Caki2 (cell line): ENCODE measurements at regions not wholly inside any gene's neighbourhood (a gene's known extent, or its start where the extent isn't known, plus 50 kb on each side); places are given as distances from the start of the nearest gene placed in this dataset.
"Not testable (repeated sequence)": the region's sequence is repeated elsewhere in the genome, so short reads cannot be mapped to it uniquely, and the experiment has no call there.

Experiments
- DNase-seq: peaks from one replicate; pipeline ENCODE4 v3.0.0-alpha.2; 2015; ENCODE audit warnings: low read depth
- in situ Hi-C: cut with HindIII; loops from 2 replicates; pipeline ENCODE4 v1.10.0; 2016; ENCODE audit warnings: low sequenced_read_pairs, low pct_unique_long_range_greater_than_20kb, mixed read lengths

GRCh38 chrX:140214518-140214917, 249.2 kb upstream of the CXorf66 start:
- DNase-seq, in situ Hi-C loops: not testable (repeated sequence)

- DNase-seq: no peak
- in situ Hi-C loops: no loop called here
Measured at GRCh38 chrX:140206657-140207056, 241.3 kb upstream of the CXorf66 start.

- DNase-seq: no peak
Measured at GRCh38 chrX:140190441-140191108, 225.3 kb upstream of the CXorf66 start.

GRCh38 chrX:140180585-140180984, 215.3 kb upstream of the CXorf66 start:
- in situ Hi-C loops: no loop called here
- DNase-seq: peak; percentile 38

More at GRCh38 chrX:140190441-140191108, 225.3 kb upstream of the CXorf66 start:
- in situ Hi-C loops: no loop called here

GRCh38 chrX:140177821-140178220, 212.5 kb upstream of the CXorf66 start:
- in situ Hi-C loops: no loop called here
- DNase-seq: no peak

DNA sequence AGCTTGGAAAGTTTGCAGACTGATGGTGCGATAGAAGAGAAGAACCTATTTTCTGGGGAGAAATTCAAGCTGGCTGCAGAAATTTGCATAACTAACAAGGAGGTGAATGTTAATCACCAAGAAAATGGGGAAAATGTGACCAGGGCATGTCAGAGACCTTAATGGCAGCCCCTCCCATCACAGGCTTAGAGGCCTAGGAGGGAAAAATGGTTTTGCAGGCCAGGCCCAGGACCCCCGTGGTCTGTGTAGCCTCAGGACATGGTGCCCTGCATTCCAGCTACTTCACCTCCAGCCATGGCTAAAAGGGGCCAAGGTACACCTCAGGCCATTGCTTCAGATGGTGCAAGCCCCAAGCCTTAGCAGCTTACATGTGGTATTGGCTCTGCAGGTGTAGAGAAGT, 207.1 kb upstream of the CXorf66 start:
- in situ Hi-C loops: no loop called here
- DNase-seq: no peak

DNA sequence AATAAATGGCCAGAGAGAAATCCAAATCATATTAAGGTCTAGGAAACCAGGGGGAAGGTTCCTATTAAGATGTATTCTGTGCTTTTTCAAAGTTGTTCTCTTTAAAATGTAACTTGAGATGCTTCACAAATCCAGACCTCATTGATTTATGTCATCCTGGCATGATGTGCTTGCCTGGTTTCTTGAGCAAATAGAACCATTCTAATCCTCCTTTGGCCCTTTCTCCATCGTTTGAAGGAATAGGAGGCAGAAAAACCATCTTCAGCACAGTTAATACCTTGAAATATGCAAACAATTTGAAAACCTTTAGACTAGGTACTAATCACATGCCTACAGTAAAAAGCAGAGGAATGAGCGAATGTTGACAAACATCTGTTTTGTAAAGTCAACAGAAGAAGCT, 202.2 kb upstream of the CXorf66 start:
- no peak for DNase-seq
- in situ Hi-C loops: no loop called here

GRCh38 chrX:140165849-140166248, 200.5 kb upstream of the CXorf66 start:
- in situ Hi-C loops: no loop called here
- no peak for DNase-seq

DNA sequence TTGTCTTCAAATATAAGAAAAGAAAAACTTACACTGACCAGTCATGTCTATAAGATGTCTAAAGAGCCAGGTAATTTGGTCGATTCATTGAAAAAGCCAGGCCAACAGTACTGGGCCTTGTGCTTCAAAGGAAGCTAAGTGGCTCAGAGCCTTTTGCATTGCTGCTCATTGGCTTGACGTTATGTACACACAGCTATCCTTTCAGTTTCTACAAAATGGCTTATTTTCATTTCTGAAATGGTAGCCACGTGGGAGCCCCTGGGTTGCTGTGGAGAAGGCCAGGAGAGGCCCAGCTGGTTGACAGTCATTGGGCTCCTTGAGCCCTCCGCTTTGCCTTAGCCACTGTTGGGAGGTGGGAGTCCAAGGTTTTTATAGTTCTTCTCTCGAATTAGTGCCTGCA, 199.1 kb upstream of the CXorf66 start:
- DNase-seq: no peak
- in situ Hi-C loops: no loop called here

DNA sequence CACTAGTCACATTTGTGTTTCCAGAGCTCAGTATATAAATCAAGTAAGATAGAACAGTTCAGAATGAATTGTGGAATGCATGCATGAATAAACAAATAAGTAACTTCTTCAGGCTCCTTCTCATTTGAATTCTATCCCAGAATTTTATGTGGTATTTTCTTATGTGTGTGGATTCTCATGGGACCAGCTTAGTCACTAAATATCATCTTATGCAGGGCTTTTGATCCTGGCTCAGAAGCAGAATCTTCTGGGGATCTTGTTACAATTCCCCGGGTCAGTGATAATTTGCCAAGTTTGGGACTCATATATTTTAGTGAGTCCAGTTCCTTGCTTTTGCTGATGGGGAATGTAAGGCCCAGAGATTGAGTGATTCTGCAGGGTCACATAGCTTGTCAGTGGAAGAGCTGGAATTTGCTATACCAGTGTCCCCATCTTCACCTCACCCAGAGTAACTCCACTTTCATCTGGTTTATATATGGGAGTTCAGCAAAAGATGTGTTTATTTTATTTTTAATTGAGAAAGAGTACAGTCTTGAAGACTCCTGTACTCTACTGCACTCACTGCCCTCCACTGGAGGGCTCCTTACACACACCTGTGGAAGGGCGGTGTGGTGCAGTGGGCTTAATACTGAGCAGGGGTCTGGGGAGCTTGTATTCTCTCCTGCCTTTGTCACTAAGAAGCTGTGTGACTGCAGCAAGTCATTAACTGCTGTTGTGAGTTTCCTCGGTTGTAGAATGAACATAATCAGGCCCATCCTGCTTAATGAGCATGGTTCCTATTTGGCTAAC, 198.2 kb upstream of the CXorf66 start:
- in situ Hi-C loops: no loop called here
- no peak for DNase-seq

DNA sequence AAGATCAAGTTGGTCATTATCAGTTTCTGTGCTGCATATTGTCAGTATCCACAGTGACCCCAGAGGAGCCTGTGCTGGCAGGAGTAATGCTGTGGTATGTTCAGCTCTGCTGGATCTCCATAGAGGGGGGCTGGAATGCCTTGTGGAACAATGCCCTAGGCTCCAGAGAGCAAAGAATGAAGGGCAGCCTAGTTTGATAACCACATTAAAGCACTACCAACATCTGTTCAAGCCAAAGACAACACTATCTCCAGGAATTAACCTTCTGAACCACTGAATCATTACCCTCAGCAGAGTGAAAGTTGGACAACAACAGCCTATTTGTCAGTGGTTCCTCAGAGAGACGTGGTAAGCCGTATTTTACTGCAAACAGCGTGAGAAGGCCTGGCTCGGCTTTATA, 192.3 kb upstream of the CXorf66 start:
- peak; percentile 72 for DNase-seq
- in situ Hi-C loops: no loop called here

GRCh38 chrX:140157143-140157542, 191.8 kb upstream of the CXorf66 start:
- in situ Hi-C loops: no loop called here
- no peak for DNase-seq

DNA sequence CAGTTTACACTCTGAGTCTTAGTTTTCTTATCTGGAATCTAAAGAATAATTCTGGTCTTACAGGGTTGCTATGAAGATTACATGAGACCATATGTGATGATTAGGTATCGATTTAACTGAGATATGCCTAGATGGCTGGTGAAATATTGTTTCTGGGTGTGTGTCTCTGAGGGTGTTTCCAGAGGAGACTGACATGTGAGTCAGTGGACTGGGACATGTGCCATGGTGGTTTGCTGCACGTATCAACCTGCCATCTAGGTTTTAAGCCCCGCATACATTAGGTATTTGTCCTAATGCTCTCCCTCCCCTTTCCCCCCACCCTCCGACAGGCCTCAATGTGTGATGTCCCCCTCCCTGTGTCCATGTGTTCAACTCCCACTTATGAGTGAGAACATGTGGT, 186.0 kb upstream of the CXorf66 start:
- in situ Hi-C loops: no loop called here
- no peak for DNase-seq

DNA sequence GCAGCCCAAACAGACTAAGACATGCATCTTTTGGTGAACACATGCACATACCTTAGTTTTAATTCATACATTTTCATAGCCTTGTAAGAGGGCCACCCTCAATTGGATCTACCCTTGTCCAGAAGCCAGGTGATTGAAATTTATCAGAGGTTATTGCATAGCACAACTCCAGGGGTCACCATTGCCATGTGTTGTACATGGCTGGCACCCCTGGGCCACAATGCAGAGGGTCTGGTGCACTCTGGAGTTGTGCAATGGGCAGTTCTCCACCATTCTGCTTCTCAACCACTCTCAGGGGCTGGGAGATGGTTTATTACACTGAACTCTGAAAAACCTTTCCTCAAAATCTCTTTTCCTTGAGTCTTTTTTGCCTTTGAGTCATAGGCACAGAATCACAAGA, 184.4 kb upstream of the CXorf66 start:
- in situ Hi-C loops: no loop called here
- no peak for DNase-seq

DNA sequence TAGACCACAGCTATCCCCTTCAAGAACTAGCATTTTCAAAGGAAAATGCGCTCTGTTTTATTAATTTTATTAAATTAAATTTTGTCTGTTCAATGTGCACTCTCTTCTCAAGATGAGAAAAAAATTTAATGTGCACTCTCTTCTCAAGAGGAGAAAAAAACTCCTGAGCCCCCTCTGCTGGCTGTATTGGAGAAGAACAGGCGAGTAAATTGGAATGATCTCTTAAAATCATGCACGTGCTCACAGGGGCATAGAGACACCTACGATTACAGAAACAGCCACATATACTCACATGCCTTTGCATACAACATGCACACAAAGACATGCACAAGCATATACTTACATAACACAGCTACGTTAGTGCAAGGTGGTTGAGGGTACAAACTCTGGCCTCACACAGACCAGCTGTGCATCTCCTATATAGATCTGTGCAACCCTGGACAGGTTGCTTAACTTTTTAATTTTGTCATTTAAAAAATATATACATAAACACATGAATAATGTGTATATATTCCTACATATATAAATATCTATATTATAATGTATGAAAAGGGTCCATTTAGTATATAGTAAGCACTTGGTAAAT, 176.2 kb upstream of the CXorf66 start:
- DNase-seq: peak; percentile 18
- in situ Hi-C loops: no loop called here

DNA sequence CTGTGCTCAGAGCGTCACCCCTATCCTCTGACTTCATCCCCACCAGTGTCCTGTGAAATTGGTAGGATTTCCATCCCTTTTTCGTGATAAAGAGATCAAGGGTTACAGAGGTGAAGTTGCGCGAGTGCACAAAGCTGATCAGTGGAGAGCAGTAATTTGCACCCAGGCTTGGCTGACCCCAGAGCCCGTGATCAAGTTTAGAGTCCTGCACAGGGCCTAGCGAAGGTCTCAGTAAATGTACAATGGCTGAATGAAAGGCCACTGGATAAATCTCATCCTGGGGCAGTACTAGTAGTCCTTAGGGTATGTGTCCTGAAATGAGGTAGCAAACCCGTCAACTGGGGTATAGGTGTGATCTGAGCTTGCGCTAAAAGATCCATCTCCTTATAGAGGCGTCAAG, 173.2 kb upstream of the CXorf66 start:
- in situ Hi-C loops, DNase-seq: not testable (repeated sequence)

DNA sequence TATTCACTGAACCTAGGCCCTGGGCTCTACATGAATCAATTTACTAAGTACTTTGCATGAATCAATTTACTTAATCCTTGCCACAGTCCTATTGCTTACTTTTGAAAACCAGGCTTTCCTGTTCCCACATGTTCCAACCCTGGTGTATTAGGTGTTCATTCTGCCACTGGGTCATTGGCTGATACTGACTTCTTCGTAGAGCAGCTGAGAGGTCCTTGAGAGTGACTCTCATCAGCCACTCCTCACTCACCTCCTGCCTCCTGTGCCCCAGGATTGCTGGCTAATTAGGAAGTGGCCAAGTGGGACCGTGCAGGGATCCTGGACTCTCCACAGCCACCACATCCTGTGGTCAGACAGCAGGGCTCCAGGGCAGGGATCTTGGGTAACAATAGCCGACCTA, 172.7 kb upstream of the CXorf66 start:
- DNase-seq, in situ Hi-C loops: not testable (repeated sequence)

- in situ Hi-C loops: no loop called here
- no peak for DNase-seq
Measured at GRCh38 chrX:140132937-140133336, 167.6 kb upstream of the CXorf66 start.

GRCh38 chrX:140123446-140123845, 158.1 kb upstream of the CXorf66 start:
- DNase-seq: no peak
- in situ Hi-C loops: no loop called here
